ENCODE measurements at regions not wholly inside any gene's neighbourhood (a gene's known extent, or its start where the extent isn't known, plus 50 kb on each side); places are given as distances from the start of the nearest gene placed in this dataset.
A peak's percentile ranks its signal among the peaks of the same experiment; 100 is the strongest.
"Not testable (repeated sequence)": the region's sequence is repeated elsewhere in the genome, so short reads cannot be mapped to it uniquely, and the experiment has no call there.

GRCh38 chr11:82398300-82398815 lies 335.3 kb downstream of the FAM181B start:
- DNase-seq, result no peak
- intact Hi-C loops (cut with DNase I), result no loop called here

GRCh38 chr11:82396639-82397038 lies 337.0 kb downstream of the FAM181B start:
- intact Hi-C loops (cut with DNase I); DNase-seq: not testable (repeated sequence)

GRCh38 chr11:82384308-82384707 lies 349.4 kb downstream of the FAM181B start:
- DNase-seq, result no peak
- intact Hi-C loops (cut with DNase I), result no loop called here

GRCh38 chr11:82373781-82374542 lies 359.7 kb downstream of the FAM181B start:
- intact Hi-C loops (cut with DNase I), result no loop called here
- no peak for DNase-seq

GRCh38 chr11:82365351-82365750 lies 368.3 kb downstream of the FAM181B start:
- intact Hi-C loops (cut with DNase I), result no loop called here
- no peak for DNase-seq

GRCh38 chr11:82356316-82356715 lies 377.3 kb downstream of the FAM181B start:
- DNase-seq, result no peak
- intact Hi-C loops (cut with DNase I), result no loop called here

- DNase-seq, result no peak
- intact Hi-C loops (cut with DNase I), result no loop called here
Measured at GRCh38 chr11:82355313-82355823, 378.3 kb downstream of the FAM181B start.

GRCh38 chr11:82326853-82327252 lies 406.8 kb downstream of the FAM181B start:
- DNase-seq, result peak in 1 of 10 donors; percentile 53
- intact Hi-C loops (cut with DNase I), result no loop called here

GRCh38 chr11:82321206-82321605 lies 412.5 kb downstream of the FAM181B start:
- intact Hi-C loops (cut with DNase I), result no loop called here

GRCh38 chr11:82315093-82315492 lies 418.6 kb downstream of the FAM181B start:
- intact Hi-C loops (cut with DNase I), result no loop called here

More at GRCh38 chr11:82321206-82321605, 412.5 kb downstream of the FAM181B start:
- no peak for DNase-seq

GRCh38 chr11:82308979-82309378 lies 424.7 kb downstream of the FAM181B start:
- intact Hi-C loops (cut with DNase I), result no loop called here
- no peak for DNase-seq

More at GRCh38 chr11:82315093-82315492, 418.6 kb downstream of the FAM181B start:
- no peak for DNase-seq

- DNase-seq, result no peak
- intact Hi-C loops (cut with DNase I), result no loop called here
Measured at GRCh38 chr11:82305123-82305522, 428.5 kb downstream of the FAM181B start.

GRCh38 chr11:82303671-82304070 lies 430.0 kb downstream of the FAM181B start:
- no peak for DNase-seq
- intact Hi-C loops (cut with DNase I), result no loop called here

GRCh38 chr11:82288471-82288870 lies 445.2 kb downstream of the FAM181B start:
- no peak for DNase-seq
- intact Hi-C loops (cut with DNase I), result no loop called here

GRCh38 chr11:82270870-82271269 lies 462.8 kb downstream of the FAM181B start:
- intact Hi-C loops (cut with DNase I), result no loop called here

GRCh38 chr11:82268627-82269026 lies 465.0 kb downstream of the FAM181B start:
- no peak for DNase-seq
- intact Hi-C loops (cut with DNase I), result no loop called here

More at GRCh38 chr11:82270870-82271269, 462.8 kb downstream of the FAM181B start:
- no peak for DNase-seq

GRCh38 chr11:82267186-82267585 lies 466.5 kb downstream of the FAM181B start:
- no peak for DNase-seq
- intact Hi-C loops (cut with DNase I), result no loop called here

- no peak for DNase-seq
- intact Hi-C loops (cut with DNase I), result no loop called here
Measured at GRCh38 chr11:82261367-82261766, 472.3 kb downstream of the FAM181B start.

GRCh38 chr11:82250047-82250446 lies 483.6 kb downstream of the FAM181B start:
- intact Hi-C loops (cut with DNase I), result no loop called here
- DNase-seq, result no peak

GRCh38 chr11:82246926-82247325 lies 486.7 kb downstream of the FAM181B start:
- intact Hi-C loops (cut with DNase I), result no loop called here
- DNase-seq, result no peak

GRCh38 chr11:82239498-82239897 lies 494.2 kb downstream of the FAM181B start:
- peak in 3 of 10 donors; percentile 30 to 51 (median 40) for DNase-seq
- intact Hi-C loops (cut with DNase I), result no loop called here

GRCh38 chr11:82234256-82234655 lies 499.4 kb downstream of the FAM181B start:
- DNase-seq, result no peak
- intact Hi-C loops (cut with DNase I), result no loop called here
